ENCODE measurements at regions not wholly inside any gene's neighbourhood (a gene's known extent, or its start where the extent isn't known, plus 50 kb on each side); places are given as distances from the start of the nearest gene placed in this dataset.

GRCh38 chrX:45363596-45363995, 162.9 kb upstream of the DIPK2B start:
- H3K4me3 ChIP-seq (ENCODE audit: low read depth, low read length): no peak overlapping the region

GRCh38 chrX:45360571-45360970, 159.9 kb upstream of the DIPK2B start:
- H3K4me3 ChIP-seq (ENCODE audit: low read depth, low read length): no peak overlapping the region
- TF ChIP-seq CTCF (IDR thresholded peaks at IDR 0.05; ENCODE audit: borderline replicate concordance, insufficient read depth, low read depth, low read length): no peak

More at GRCh38 chrX:45363596-45363995, 162.9 kb upstream of the DIPK2B start:
- TF ChIP-seq CTCF (IDR thresholded peaks at IDR 0.05; ENCODE audit: borderline replicate concordance, insufficient read depth, low read depth, low read length): no peak

- no peak overlapping the region for H3K4me3 ChIP-seq (ENCODE audit: low read depth, low read length)
- TF ChIP-seq CTCF (IDR thresholded peaks at IDR 0.05; ENCODE audit: borderline replicate concordance, insufficient read depth, low read depth, low read length): no peak
These were observed 157.7 kb upstream of the DIPK2B start for GRCh38 chrX:45358392-45358791.

GRCh38 chrX:45353456-45353855, 152.8 kb upstream of the DIPK2B start:
- no peak overlapping the region for H3K4me3 ChIP-seq (ENCODE audit: low read depth, low read length)
- TF ChIP-seq CTCF (IDR thresholded peaks at IDR 0.05; ENCODE audit: borderline replicate concordance, insufficient read depth, low read depth, low read length): no peak

- no peak for TF ChIP-seq CTCF (IDR thresholded peaks at IDR 0.05; ENCODE audit: borderline replicate concordance, insufficient read depth, low read depth, low read length)
- no peak overlapping the region for H3K4me3 ChIP-seq (ENCODE audit: low read depth, low read length)
These were observed 151.9 kb upstream of the DIPK2B start for GRCh38 chrX:45352611-45353010.

- no peak overlapping the region for H3K4me3 ChIP-seq (ENCODE audit: low read depth, low read length)
- no peak for TF ChIP-seq CTCF (IDR thresholded peaks at IDR 0.05; ENCODE audit: borderline replicate concordance, insufficient read depth, low read depth, low read length)
These were observed 150.8 kb upstream of the DIPK2B start for GRCh38 chrX:45351478-45351877.

GRCh38 chrX:45348296-45348695, 147.6 kb upstream of the DIPK2B start:
- H3K4me3 ChIP-seq (ENCODE audit: low read depth, low read length): no peak overlapping the region
- no peak for TF ChIP-seq CTCF (IDR thresholded peaks at IDR 0.05; ENCODE audit: borderline replicate concordance, insufficient read depth, low read depth, low read length)
